HG02885 (cell line): ENCODE measurements at regions not wholly inside any gene's neighbourhood (a gene's known extent, or its start where the extent isn't known, plus 50 kb on each side); places are given as distances from the start of the nearest gene placed in this dataset.
"Not testable (repeated sequence)": the region's sequence is repeated elsewhere in the genome, so short reads cannot be mapped to it uniquely, and the experiment has no call there.

ENCODE experiments used
- ATAC-seq: cut with Tn5 transposase; IDR thresholded peaks from one replicate; pipeline ENCODE4 v1.9.1; 2021; ENCODE audit warnings: mild to moderate bottlenecking; ENCODE audit not compliant: unreplicated experiment, poor library complexity

DNA sequence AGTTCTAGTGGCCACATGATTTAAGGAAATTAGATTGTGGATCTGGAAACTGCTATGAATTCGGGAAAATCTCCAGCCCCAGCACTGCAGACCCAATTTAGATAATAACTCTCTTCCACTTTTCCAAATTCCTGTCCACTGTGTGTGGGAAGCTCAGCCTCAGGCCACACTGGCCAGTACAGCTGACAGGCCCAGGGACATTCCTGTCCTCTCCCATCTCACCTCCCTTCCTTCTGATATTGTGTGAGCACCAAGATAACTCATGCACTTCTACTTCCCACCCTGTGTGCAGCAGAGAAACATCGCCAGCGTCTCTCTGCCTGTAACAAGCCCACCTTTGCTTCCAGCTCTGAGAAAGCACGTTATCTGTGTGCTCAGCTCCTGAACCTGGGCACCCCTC, 145.1 kb upstream of the RREB1 start:
- no peak for ATAC-seq

DNA sequence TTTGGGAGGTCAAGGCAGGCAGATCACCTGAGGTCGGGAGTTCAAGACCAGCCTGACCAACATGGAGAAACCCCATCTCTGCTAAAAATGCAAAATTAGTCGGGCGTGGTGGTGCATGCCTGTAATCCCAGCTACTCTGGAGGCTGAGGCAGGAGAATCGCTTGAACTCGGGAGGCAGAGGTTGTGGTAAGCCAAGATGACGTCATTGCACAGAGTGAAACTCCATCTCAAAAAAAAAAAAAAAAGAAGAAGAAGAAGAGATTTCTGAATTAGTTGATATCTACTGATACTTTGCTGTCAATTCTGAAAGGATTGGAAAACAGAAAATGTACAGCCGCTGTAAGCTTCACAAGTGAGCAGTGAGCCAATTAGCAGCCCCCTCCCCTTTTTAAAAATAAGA, 144.4 kb upstream of the RREB1 start:
- not testable (repeated sequence) for ATAC-seq

DNA sequence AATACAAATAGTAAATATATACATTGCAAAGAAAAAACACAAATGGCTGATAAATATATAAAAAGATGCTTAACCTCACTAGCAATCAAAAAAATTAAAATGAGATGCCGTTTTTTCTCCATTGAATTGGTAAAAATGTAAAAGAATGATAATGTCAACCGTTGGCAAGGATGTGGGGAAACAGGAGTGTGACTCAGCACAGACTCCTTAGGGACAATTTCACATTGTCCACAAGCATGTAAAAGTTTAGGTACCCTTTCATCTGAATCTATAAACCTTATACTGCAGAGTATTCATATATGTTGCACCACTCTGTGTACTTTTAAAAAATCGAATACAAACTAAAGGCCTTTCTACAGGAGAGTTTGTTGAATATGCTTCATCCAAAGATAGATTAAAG, 143.1 kb upstream of the RREB1 start:
- no peak for ATAC-seq

DNA sequence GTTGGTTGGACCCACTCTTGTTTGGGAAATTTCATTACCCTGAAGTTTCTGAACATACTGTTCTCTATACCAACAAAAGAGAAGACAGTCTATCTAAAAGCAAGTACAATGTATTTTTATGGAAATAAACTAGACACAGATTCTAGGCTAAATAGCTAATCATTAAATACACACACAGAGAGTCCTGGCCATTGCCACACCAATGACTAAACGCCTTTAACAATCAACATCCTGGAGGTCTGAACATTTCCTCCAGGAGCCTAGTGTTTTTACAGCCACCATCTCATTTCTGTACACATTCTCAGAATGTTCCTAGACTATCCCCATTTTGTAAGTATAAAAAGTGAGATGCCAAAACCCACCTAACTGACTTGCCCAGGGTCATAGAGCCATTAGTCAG, 141.6 kb upstream of the RREB1 start:
- ATAC-seq = no peak

DNA sequence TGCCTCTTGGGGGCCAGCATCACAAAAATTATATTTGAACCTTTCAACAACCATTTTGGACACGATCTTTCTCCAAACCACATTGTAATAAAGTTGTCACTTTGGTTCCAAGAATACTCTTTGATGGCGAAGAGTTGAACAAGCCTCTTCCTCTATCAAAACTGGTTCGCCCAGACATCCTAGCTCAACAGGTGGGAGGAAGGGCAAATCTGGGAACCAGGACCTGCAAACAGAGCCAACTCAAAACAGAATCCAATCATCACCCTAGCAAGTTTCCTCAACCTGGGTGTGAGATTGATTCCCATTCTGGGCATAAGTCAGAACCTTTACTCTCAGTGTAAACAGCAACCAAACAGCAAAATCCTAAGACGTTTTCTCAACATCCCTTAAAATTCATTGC, 141.2 kb upstream of the RREB1 start:
- ATAC-seq = no peak

DNA sequence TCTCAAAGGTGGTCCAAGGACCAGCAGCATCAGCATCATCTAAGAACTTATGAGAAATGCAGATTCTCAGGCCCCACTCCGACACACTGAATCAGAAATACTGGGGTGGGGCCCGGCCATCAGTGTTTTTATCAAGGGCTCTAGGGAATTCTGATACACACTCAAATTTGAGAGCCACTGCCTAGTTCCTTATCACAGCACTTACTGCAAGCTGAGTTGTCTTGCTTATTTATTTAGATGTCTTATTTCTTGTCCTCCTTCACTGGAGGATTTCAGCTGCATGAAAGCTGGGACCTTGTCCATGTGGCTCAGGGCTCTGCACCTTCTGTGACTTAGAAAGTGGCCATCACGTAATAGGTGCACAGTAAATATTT, 139.4 kb upstream of the RREB1 start:
- ATAC-seq = no peak

DNA sequence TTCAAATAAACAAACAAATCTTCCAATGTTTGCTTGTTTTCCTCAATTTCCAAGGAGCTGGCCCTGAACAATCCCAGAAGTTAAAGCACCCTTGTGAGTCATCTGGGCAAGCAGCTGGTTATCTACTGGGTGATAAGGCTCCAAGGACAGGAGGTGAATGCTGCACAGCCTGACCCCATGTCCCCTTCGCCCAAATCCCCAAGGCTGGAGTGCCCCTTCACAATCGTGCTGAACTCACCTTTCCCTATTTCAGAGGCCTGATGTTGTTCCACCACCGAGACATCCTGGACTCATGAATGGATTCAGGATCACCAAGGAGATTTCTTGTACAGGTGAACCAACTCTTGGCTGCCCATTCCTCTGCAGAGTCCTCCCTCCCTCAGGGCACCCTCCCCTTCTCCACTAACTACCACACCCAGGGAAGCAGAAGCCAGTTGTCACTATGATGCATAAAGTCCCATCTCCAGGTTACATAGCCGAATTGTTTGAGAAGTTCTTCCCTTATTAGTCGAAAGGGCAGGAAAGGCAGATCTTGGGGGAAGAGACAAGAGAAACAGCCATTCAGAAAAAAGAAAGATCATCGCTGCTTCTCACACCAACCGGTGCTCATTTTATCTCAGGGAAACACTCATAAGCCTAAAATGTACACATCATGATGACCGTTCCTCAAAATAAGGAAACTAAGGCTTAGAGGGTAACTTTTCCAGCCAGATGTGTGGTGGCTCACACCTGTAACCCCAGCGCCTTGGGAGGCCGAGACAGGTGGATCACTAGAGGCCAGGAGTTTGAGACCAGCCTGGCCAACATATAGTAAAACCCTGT, 138.8 kb upstream of the RREB1 start:
- ATAC-seq = no peak

DNA sequence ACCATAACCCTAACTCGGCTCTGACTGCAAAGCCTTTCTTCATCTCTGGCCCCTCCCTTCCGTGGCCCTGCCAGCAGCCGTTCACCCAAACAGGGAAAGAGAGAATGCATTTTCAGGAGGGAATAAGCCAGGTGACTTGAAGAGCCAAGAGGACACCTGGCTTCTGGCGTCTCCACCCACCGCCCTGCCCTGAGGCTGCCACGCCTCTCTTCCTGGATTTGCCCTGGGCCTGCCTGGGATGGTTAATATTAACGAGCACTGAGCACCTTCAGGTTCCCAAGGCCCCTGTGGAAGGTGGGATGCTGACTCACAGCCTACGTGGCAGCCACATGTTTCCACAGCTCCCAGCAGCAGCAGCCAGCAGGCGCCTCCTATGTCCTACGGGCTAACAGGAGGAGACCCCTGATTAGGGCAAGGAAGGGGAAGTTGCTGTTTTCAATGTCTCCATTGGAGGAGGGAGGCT, 138.0 kb upstream of the RREB1 start:
- ATAC-seq = no peak

DNA sequence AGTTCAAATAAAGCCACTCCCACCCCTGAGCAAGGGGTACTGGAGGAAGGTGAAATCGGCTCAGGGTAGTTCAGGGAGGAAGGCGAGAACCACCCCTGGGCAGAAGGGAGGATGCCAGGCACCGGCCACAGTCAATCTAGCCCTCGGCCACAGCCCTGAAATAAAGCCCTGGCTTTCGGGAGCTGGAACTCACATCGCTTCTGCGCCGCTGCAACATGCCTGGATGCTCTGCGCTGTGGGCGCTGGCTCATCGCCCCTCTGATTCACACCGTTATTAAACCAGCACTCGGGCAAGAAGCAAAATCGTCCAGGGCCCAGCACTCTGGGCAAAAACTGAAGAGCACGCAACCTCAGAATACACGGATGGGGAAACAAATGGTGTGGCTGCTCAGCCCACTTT, 136.9 kb upstream of the RREB1 start:
- no peak for ATAC-seq

DNA sequence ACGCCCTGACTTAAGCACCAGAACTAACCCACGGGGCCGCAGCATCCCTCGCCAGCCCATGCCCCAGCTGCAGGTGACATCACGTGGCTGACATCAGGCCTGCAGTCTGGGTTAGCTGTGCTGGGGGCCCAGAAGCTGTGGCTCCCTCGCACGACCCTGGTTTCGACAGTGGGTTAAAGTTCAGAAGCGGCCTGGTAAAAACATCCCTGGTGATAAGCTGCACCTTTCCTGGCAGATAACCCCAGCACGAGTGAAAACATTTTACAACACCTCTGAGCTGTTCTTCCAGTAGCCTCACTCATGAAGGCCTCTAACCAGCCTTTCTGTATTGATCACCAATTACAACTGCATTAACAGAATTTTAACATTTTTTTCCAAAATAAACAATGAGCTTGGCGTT, 136.4 kb upstream of the RREB1 start:
- ATAC-seq = no peak

DNA sequence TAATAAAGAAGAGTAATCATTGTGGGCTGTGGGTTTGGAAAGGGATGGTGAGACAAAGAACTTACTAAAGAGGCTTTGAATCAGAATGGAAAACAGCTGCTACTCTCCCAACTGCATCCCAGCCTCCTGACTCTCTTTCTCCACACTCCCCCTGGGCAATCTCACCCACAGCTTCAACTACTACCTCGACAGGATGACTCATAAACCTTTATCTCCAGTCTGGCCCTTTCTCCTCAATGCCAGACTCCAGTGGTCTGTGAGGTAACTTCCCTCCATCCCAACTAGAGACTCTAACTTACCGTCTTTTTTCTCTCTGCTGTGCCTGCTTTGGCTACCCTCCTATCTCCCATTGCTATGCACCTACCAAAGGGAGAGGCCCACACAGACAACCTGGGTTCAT, 135.3 kb upstream of the RREB1 start:
- no peak for ATAC-seq

DNA sequence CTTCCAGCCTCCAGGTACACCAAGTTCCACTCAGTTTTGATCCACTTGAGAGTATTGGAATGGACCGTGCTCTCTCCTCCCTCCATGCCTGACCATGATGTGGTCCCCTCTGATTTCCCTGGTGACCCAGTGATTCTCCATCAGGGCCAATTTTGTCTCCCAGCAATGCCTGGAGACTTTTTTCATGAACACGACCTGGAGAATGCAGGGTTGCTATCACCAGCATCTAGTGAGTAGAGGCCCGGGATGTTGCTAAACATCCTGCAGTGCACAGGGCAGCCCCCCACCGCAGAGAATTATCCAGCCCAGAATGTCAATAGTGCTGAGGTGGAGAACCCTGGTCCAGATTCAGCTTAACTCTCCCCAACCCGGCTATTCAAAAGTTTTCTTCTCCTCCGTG, 134.0 kb upstream of the RREB1 start:
- no peak for ATAC-seq

DNA sequence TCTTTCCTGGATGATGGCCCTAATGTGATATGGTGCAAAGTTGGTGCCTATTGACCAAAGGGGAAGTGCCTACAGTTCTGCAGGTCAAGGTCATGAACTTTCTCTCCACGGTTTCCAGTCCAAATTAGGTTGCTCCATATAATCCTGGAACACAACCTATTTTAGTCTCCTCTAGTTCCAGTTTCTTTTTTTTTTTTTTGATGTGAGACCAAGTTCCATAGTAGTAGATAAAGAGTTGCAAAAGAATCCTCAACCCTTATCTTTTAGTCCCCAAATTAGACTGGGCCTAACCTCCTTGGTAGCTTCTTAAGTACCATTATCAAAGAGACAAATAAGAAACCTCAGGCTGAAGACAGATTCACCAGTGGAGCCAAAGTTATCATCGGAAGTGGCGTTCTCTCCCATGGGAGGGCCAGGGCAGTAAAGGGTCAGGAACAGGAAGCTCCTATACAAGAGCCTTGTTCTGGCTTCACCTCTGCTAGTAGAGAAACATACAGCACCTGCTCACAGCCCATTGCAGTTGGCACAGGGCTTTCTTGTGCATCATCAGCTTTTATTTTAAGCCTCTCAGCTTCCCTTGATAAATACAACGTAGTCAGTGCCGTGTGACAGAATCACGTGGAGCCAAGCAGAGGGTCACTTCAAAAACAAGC, 132.2 kb upstream of the RREB1 start:
- no peak for ATAC-seq

DNA sequence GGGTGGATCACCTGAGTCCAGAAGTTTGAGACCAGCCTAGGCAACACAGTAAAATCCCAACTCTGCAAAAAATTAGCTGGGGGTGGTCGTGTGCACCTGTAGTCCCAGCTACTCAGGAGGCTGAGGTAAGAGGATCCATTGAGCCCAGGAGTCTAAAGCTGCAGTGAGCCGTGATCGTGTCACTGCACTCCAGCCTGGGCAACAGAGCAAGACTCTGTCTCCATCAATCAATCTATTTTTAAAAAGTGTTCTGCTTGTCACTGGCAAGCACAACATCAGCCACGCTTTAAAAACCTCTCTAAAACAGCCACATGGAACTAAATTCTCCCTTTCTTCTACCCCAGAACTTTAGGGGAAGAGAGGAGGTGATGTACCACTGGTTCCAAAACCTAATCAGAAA, 131.6 kb upstream of the RREB1 start:
- no peak for ATAC-seq

DNA sequence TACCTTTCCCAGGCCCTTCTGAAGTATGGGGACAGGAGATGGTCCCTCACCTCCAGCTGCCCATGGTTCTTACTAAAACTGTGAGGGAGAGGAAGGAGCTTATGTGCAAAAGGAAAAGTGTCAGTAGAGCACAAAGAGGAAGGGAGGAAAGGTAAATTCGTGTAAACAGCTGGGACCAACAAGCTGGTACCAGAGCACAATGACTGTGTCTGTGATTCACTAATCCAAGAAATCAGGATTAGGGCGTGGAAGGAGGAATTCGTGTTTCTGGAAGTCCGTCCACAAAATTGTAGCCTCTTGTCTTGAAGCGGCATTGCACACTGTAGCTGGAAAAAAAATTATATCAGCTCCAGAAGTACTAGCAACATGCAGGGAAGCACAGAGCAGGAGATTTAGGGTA, 129.0 kb upstream of the RREB1 start:
- ATAC-seq = no peak

DNA sequence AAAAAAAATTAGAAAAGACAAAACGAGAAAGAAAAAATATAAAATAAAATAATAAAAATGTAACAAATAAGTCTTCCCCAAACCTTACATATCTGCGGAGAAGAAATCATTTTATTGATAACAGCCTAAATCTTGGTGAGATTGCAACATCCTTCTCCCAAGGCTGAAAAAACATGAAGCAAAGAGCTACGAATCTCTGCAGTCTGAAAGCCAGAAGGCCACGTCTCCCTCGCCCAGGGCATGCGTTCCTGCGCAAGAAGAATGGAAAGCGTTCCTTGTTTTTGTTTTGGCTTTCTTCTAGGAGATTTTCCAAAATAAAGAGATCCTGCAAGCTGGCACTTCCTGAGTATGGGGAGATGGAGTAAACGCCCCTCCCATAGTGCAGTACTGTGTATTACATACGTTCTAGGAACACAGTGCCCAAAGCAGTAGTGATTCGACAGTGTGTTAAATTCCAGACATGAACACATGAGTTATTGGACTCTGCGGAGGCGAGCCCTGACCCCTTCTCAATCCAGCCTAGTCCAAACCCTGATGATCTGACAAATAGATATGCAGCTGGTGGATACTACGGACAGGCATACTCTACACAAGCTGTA, 126.7 kb upstream of the RREB1 start:
- no peak for ATAC-seq

DNA sequence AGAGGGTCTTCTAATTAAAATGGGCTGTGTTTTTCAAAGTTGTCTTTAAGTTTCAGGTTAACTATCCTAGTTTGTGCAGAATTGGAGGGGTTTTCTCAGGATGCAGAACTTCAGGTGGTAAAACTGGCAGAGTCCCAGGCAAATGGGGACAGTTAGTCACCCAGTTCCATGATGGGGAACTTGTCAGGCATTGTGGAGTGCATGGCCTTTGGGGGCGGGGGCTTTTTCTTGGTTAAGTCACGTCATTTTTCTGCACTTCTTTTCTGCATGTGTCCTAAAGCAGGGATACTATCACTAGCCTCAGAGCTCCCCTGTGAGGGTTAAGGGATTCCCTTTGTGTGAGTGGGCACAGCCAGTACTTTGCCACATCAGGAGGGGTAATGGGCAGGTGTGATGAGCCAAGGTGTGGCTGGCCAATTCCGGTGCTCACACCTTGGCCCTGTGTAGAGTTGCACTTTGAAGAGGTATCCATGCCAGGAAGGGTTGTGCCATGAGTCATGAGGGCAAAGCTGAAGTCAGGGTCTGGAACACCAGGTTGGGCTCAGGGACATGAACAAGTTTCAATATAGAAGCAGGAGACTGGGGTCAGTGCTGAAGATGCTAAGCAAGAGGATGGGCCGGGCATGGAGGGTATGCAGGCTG, 126.0 kb upstream of the RREB1 start:
- ATAC-seq = no peak

DNA sequence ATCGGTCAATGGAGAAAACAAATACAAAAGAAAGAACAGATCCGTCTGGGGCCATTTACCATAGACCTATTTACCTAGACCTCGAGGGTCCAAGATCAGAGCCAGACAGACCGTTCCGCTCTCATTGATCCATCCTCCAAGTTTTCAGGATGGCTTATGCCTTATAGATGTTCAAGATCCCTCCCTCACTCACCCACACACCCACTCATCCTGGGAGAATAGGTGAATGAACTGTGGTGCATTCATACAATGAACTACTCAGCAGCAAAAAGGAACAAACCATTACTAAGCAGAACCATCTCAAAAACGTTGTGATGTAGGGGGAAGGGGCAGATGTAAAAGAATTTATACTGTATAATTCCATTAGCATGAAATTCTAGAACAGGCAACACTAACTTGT, 125.1 kb upstream of the RREB1 start:
- ATAC-seq = no peak

DNA sequence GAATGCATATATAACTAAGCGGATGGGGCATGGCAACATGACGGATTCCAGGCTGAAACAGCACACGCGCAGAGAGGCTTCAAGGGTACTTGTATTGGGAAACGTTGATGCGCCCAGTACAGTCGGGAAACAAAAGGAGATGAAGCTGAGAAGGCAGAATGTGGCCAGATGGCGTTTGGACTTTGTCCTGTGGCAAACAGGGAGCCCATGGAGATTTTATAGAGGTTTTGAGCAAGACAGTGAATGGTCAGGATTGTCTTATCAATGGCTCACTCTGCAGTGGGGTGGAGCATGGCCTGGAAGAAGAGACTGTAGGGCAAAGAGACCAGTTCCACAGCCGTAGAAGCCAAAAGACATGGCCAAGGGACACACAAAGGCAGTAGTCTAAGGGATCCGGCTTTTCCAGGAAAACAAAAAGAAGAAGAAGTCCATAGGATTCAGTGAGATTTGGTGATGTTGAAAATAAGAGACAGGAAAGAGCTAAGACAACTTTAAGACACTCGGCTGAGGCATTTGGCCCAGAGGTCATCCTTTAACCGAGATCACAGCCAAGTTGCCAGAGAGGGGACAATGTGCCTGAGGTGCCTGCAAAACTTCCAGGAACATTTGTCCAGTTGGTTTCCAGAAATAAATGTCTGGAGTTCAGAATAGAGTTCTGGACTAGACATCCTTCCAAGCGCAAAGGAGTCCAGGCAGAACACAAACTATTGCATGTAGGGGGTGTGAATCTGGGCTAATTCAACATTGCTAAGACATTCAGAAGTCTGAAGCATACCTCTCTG, 123.0 kb upstream of the RREB1 start:
- ATAC-seq = no peak

DNA sequence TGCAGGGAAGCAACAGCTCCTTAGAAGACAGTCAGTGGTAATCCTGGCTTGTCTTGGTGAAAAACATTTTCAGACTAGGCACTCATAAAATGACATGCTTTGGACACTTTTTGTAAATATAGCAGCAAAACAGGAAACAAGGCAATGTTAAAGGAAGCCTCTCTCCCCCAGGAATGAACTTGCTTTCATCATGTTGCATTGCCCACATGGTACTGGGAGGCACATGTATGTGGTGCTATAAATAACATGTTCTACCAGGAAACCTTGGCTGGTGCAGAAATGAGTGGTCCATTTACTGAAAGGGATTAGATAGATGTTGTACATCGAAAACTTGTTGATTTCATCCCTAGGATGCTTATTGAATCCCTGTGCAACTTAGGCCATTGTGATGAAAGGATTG, 121.4 kb upstream of the RREB1 start:
- ATAC-seq = no peak
